ENCODE measurements at regions not wholly inside any gene's neighbourhood (a gene's known extent, or its start where the extent isn't known, plus 50 kb on each side); places are given as distances from the start of the nearest gene placed in this dataset.
"Not testable (repeated sequence)": the region's sequence is repeated elsewhere in the genome, so short reads cannot be mapped to it uniquely, and the experiment has no call there.

- 68 to 76% methylated on average over 1 of the region's 1 CpG for WGBS, 2 donors
- intact Hi-C loops (cut with DNase I) = no loop called here
- no peak overlapping the region for H3K27ac ChIP-seq
- peaks cover 6 to 17% of the 10 kb centered on the region in 2 donors for H3K4me1 ChIP-seq
- no peak overlapping the region for H3K4me3 ChIP-seq (replicated peaks in 1 of 3)
- TF ChIP-seq CTCF (IDR thresholded peaks at IDR 0.05) = no peak
- no peak for TF ChIP-seq POLR2A (IDR thresholded peaks at IDR 0.05)
- no peak for DNase-seq
- H3K27me3 ChIP-seq = no peaks in the 10 kb centered on the region
- no peaks in the 10 kb centered on the region for H3K36me3 ChIP-seq
- H3K9me3 ChIP-seq = no peaks in the 10 kb centered on the region
These were observed 928.0 kb upstream of the ALCAM start for GRCh38 chr3:104438706-104439105.

GRCh38 chr3:104445252-104445919 lies 921.3 kb upstream of the ALCAM start:
- H3K4me1 ChIP-seq; intact Hi-C loops (cut with DNase I); H3K4me3 ChIP-seq (replicated peaks in 1 of 3); H3K36me3 ChIP-seq; H3K27me3 ChIP-seq; H3K9me3 ChIP-seq; DNase-seq; H3K27ac ChIP-seq: not testable (repeated sequence)
- 83 to 88% methylated on average over 9 of the region's 9 CpGs for WGBS, 2 donors

GRCh38 chr3:104447681-104448080 lies 919.0 kb upstream of the ALCAM start:
- Histone ChIP-seq H3K27ac (no peak overlapping the region), H3K36me3 (no peaks in the 10 kb centered on the region), H3K4me3 (replicated peaks in 1 of 3) (no peak overlapping the region), H3K27me3 (no peaks in the 10 kb centered on the region), H3K9me3 (no peaks in the 10 kb centered on the region), H3K4me1 (no peaks in the 10 kb centered on the region)
- TF ChIP-seq POLR2A (IDR thresholded peaks at IDR 0.05) (no peak), CTCF (IDR thresholded peaks at IDR 0.05) (no peak)
- intact Hi-C loops (cut with DNase I) = no loop called here
- no peak for DNase-seq
- WGBS, 2 donors = 71 to 76% methylated on average over 5 of the region's 5 CpGs

- Histone ChIP-seq H3K4me3 (replicated peaks in 1 of 3) (no peak overlapping the region), H3K9me3 (no peaks in the 10 kb centered on the region), H3K36me3 (no peaks in the 10 kb centered on the region), H3K27me3 (no peaks in the 10 kb centered on the region), H3K27ac (no peak overlapping the region), H3K4me1 (no peaks in the 10 kb centered on the region)
- WGBS, 2 donors = 92 to 93% methylated on average over 4 of the region's 4 CpGs
- TF ChIP-seq CTCF (IDR thresholded peaks at IDR 0.05) = no peak
- no peak for TF ChIP-seq POLR2A (IDR thresholded peaks at IDR 0.05)
- intact Hi-C loops (cut with DNase I) = no loop called here
- no peak for DNase-seq
These were observed 914.0 kb upstream of the ALCAM start for GRCh38 chr3:104452697-104453096.

GRCh38 chr3:104458657-104459056 lies 908.1 kb upstream of the ALCAM start:
- H3K4me1 ChIP-seq = peaks cover 0 to 3% of the 10 kb centered on the region in 2 donors
- no peaks in the 10 kb centered on the region for H3K36me3 ChIP-seq
- H3K27me3 ChIP-seq = no peaks in the 10 kb centered on the region
- DNase-seq = no peak
- intact Hi-C loops (cut with DNase I) = no loop called here
- TF ChIP-seq CTCF (IDR thresholded peaks at IDR 0.05) (no peak), POLR2A (IDR thresholded peaks at IDR 0.05) (no peak)
- no peak overlapping the region for H3K27ac ChIP-seq
- H3K4me3 ChIP-seq (replicated peaks in 1 of 3) = no peak overlapping the region
- H3K9me3 ChIP-seq = no peaks in the 10 kb centered on the region
